Kidney glomerular epithelial cell (primary cell): ENCODE measurements at regions not wholly inside any gene's neighbourhood (a gene's known extent, or its start where the extent isn't known, plus 50 kb on each side); places are given as distances from the start of the nearest gene placed in this dataset.

Experiments used
- DNase-seq: peaks from one replicate; lab custom pipeline; 2025; lab: John Stamatoyannopoulos, UW

- no peak for DNase-seq
Measured at GRCh38 chr14:61107869-61108493, 126.9 kb downstream of the SLC38A6 start.

GRCh38 chr14:61106959-61107641, 126.1 kb downstream of the SLC38A6 start:
- no peak for DNase-seq

GRCh38 chr14:61106271-61106958, 125.4 kb downstream of the SLC38A6 start:
- no peak for DNase-seq

- DNase-seq, result no peak
Measured at GRCh38 chr14:61104358-61104757, 123.3 kb downstream of the SLC38A6 start.

GRCh38 chr14:61103541-61104339, 122.7 kb downstream of the SLC38A6 start:
- DNase-seq, result peak; percentile 84

GRCh38 chr14:61102549-61103466, 121.8 kb downstream of the SLC38A6 start:
- DNase-seq, result no peak
